A673 (cell line): ENCODE measurements at regions not wholly inside any gene's neighbourhood (a gene's known extent, or its start where the extent isn't known, plus 50 kb on each side); places are given as distances from the start of the nearest gene placed in this dataset.

Experiments used
- BruUV-seq: library from RNA; stranded (reverse); fragments of 400-500 nt; replicated peaks from 2 replicates; lab custom pipeline; 2021; lab: Mats Ljungman, UMichigan
- CTCF ChIA-PET: fragments of 300-600 bp; sonication (Branson Sonifier 250); formaldehyde crosslinking; loops from one replicate; lab custom pipeline; 2022; ENCODE audit warnings: antibody characterized with exemption; lab: Charles Lee
- POLR2A ChIA-PET: fragments of 300-600 bp; sonication (Branson Sonifier 250); formaldehyde crosslinking; loops from one replicate; lab custom pipeline; 2022; ENCODE audit warnings: antibody characterized with exemption; ENCODE audit not compliant: low non-redundant PET; lab: Charles Lee
- DNase-seq: peaks from one replicate; pipeline ENCODE4 v3.0.0-alpha.2; 2015; ENCODE audit warnings: low spot score
- H3K27ac ChIP-seq: fragments of 200-600 bp; sonication (generic); 2 replicates; pipeline ENCODE4 v1.5.1; 2016; ENCODE audit warnings: mixed run types, low read depth, mild to moderate bottlenecking, mixed read lengths, antibody characterized with exemption, low read length; ENCODE audit not compliant: poor library complexity, severe bottlenecking
- H3K27me3 ChIP-seq: fragments of 200-600 bp; sonication (generic); replicated peaks from 2 replicates; pipeline ENCODE4 v1.6.1; 2017; ENCODE audit warnings: mixed run types, low read depth, mild to moderate bottlenecking, mixed read lengths, antibody characterized with exemption, low read length; ENCODE audit not compliant: insufficient read depth, poor library complexity
- H3K36me3 ChIP-seq: fragments of 200-600 bp; sonication (generic); 2 replicates; pipeline ENCODE4 v1.6.1; 2016; ENCODE audit warnings: mixed run types, mild to moderate bottlenecking, mixed read lengths, antibody characterized with exemption, low read length; ENCODE audit not compliant: insufficient read depth, poor library complexity, severe bottlenecking
- H3K4me1 ChIP-seq: fragments of 200-600 bp; sonication (generic); 2 replicates; pipeline ENCODE4 v1.6.1; 2017; ENCODE audit warnings: mixed run types, mild to moderate bottlenecking, mixed read lengths, antibody characterized with exemption, low read length; ENCODE audit not compliant: insufficient read depth, poor library complexity, severe bottlenecking
- H3K4me3 ChIP-seq: fragments of 200-600 bp; sonication (generic); 2 replicates; pipeline ENCODE4 v1.5.1; 2016; ENCODE audit warnings: low read depth, mixed run types, mild to moderate bottlenecking, mixed read lengths, low read length; ENCODE audit not compliant: poor library complexity, severe bottlenecking
- H3K9me3 ChIP-seq: fragments of 200-600 bp; sonication (generic); 2 replicates; pipeline ENCODE4 v1.6.1; 2016; ENCODE audit warnings: mixed run types, low read depth, mild to moderate bottlenecking, mixed read lengths, antibody characterized with exemption, low read length; ENCODE audit not compliant: poor library complexity, severe bottlenecking
- EZH2 ChIP-seq: fragments of 200-600 bp; sonication (generic); IDR thresholded peaks from 2 replicates; pipeline ENCODE4 v1.6.1; 2017; ENCODE audit warnings: borderline replicate concordance, low read depth, mild to moderate bottlenecking, mixed read lengths, antibody characterized with exemption, low read length; ENCODE audit not compliant: poor library complexity, severe bottlenecking
- intact Hi-C: fragments of 100-400 bp; cut with micrococcal nuclease; formaldehyde crosslinking; loops from one replicate; pipeline ENCODE4 v1.10.0; 2022; ENCODE audit not compliant: unreplicated experiment
- TF ChIP-seq, protein P1 (sequence below): fragments of 300-800, 200-600 bp; sonication (generic); conservative IDR thresholded peaks from 2 replicates; pipeline ENCODE4 v1.5.1; 2017; ENCODE audit warnings: low read depth, mild to moderate bottlenecking, antibody characterized with exemption, low read length, moderate library complexity, mixed read lengths

DNA sequence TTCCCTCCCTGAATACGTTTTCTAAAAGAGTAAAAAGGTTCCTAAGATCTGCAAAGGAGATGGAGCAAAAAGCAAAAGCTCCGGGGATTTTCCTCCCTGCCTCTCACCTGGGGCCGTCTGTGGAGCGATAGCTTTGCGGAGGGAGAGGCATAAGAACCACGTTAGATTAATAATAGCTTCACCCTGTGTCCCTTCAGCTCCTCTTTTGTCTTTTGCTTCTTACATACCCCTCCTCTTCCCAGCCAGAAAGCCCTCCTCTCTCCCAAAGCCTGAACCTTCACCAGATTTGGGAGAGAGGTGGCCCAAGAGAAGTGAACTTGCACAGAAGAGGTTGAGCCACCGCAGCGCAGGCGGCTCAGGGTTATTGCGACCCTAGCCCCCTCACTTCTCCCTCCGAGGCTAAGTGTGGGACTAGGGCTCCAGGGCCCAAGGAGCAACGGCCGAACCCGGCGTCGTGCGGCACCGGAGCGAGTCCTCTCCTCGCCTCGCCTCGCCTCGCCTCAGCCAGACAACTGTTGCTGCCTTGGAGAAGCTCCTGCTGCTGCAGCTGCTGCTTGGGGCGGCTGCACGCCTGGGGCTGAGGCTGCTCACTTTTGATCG, 97.6 kb upstream of the HSD17B12 start:
- ChIA-PET CTCF (interaction anchor here (1.5 kb wide), 1 partner anchor 16 kb away, joined by 4 read pairs; no protein-coding TSS in a partner anchor), POLR2A (interaction anchor here (0.6 kb wide), 1 partner anchor 571 kb away, joined by 3 read pairs; no protein-coding TSS in a partner anchor)
- no peaks in the 10 kb centered on the region for H3K9me3 ChIP-seq
- H3K36me3 ChIP-seq: no peaks in the 10 kb centered on the region
- no peak overlapping the region for H3K27ac ChIP-seq
- H3K4me3 ChIP-seq: no peak overlapping the region
- H3K4me1 ChIP-seq: peaks cover 29% of the 10 kb centered on the region
- H3K27me3 ChIP-seq: peaks cover 92% of the 10 kb centered on the region
- DNase-seq: no peak
- intact Hi-C loops: loop anchor here (5.0 kb wide), 1 partner anchor 39 kb away; no protein-coding TSS in a partner anchor
- BruUV-seq: no TSS peak
- peak; percentile 48 for TF ChIP-seq EZH2
- TF ChIP-seq, protein P1, sequence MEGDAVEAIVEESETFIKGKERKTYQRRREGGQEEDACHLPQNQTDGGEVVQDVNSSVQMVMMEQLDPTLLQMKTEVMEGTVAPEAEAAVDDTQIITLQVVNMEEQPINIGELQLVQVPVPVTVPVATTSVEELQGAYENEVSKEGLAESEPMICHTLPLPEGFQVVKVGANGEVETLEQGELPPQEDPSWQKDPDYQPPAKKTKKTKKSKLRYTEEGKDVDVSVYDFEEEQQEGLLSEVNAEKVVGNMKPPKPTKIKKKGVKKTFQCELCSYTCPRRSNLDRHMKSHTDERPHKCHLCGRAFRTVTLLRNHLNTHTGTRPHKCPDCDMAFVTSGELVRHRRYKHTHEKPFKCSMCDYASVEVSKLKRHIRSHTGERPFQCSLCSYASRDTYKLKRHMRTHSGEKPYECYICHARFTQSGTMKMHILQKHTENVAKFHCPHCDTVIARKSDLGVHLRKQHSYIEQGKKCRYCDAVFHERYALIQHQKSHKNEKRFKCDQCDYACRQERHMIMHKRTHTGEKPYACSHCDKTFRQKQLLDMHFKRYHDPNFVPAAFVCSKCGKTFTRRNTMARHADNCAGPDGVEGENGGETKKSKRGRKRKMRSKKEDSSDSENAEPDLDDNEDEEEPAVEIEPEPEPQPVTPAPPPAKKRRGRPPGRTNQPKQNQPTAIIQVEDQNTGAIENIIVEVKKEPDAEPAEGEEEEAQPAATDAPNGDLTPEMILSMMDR: no peak

DNA sequence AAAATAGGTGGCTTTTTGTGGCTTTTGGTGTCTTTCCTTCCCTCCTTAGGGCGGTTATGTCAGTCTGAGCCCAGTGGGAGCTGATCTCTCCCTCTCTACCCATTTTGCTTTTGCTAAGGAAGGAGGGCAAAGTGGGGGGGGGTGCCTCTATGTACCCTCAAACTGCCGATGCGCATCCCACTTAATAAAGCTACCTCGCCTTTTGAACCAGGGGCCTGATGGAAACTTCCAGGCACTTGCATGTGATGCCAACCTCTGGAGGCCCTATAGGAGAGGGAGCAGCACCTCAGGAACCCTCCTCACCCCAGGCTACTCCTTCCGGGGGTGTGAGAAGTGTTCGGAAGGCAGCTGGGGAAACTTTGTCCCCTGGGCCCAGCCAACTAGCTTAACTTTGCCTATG, 97.0 kb upstream of the HSD17B12 start:
- TF ChIP-seq, protein P1: no peak
- TF ChIP-seq EZH2: no peak
- H3K4me1 ChIP-seq: peaks cover 25% of the 10 kb centered on the region
- no peaks in the 10 kb centered on the region for H3K36me3 ChIP-seq
- BruUV-seq: no TSS peak
- peaks cover 89% of the 10 kb centered on the region for H3K27me3 ChIP-seq
- ChIA-PET POLR2A (no interaction called here), CTCF (no interaction called here)
- H3K4me3 ChIP-seq: no peak overlapping the region
- no peaks in the 10 kb centered on the region for H3K9me3 ChIP-seq
- no peak for DNase-seq
- no peak overlapping the region for H3K27ac ChIP-seq
- intact Hi-C loops: loop anchor here (5.0 kb wide), 1 partner anchor 39 kb away; no protein-coding TSS in a partner anchor

DNA sequence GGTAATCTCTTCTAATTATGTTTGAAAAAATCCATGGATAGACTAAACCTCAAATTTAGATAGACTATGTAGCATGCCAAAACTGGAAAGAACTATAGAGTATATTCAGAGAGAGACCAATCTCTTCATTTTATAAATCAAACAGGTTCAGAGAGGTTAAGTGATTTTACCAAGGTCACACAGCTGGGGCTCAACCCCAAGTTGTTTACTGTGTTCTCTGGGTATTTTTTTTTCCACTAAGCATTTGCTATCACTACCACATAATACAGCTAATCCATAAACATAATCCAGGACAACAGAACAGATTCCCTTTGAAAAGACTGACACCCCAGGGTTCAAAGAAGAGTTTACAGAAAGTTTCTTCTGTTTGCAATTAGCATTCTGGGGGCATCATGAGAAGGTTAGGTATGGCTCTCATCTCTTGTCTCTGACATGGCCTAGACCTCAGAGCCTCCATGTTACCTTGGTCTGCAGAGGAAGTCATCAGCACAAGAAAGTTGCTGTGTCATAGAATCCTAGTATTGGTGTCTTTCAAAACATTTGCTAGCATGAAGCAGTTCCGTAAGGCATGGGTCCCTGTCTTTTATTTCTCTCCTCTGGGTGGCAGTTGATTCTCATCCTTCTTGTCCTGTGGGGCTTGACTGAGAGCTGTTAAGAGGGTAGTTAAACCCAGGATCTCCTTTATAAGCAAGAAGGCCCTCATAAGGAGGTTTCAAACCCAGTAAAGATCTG, 94.5 kb upstream of the HSD17B12 start:
- Histone ChIP-seq H3K4me3 (no peak overlapping the region), H3K36me3 (no peaks in the 10 kb centered on the region), H3K27ac (no peak overlapping the region), H3K4me1 (peaks cover 11% of the 10 kb centered on the region), H3K27me3 (peaks cover 81% of the 10 kb centered on the region), H3K9me3 (no peaks in the 10 kb centered on the region)
- ChIA-PET CTCF (no interaction called here), POLR2A (interaction anchor here (0.6 kb wide), 1 partner anchor 54 kb away, joined by 3 read pairs; no protein-coding TSS in a partner anchor)
- TF ChIP-seq EZH2: no peak
- TF ChIP-seq, protein P1: no peak
- intact Hi-C loops: no loop called here
- BruUV-seq: no TSS peak
- DNase-seq: no peak
